WTC11 (cell line): ENCODE measurements at regions not wholly inside any gene's neighbourhood (a gene's known extent, or its start where the extent isn't known, plus 50 kb on each side); places are given as distances from the start of the nearest gene placed in this dataset.

Experiments used
- MLX ChIP-seq: sonication (generic); formaldehyde crosslinking; IDR thresholded peaks from 2 replicates; pipeline ENCODE4 v1.8.1; 2023; ENCODE audit warnings: mild to moderate bottlenecking, missing genetic modification reagents, moderate library complexity
- NFE2L1 ChIP-seq: sonication (generic); formaldehyde crosslinking; IDR thresholded peaks from 2 replicates; pipeline ENCODE4 v1.8.1; 2023; ENCODE audit warnings: missing genetic modification reagents
- NR1H2 ChIP-seq: sonication (generic); formaldehyde crosslinking; IDR thresholded peaks from 2 replicates; pipeline ENCODE4 v1.9.0; 2021; ENCODE audit warnings: mild to moderate bottlenecking, moderate library complexity, missing genetic modification reagents
- SP1 ChIP-seq: sonication (generic); formaldehyde crosslinking; conservative IDR thresholded peaks from 2 replicates; pipeline ENCODE4 v1.8.1; 2022; ENCODE audit warnings: missing genetic modification reagents
- TEAD1 ChIP-seq: sonication (generic); formaldehyde crosslinking; IDR thresholded peaks from 2 replicates; pipeline ENCODE4 v1.8.0; 2022; ENCODE audit warnings: mild to moderate bottlenecking, missing genetic modification reagents
- TF ChIP-seq, protein P1 (sequence below): sonication (generic); formaldehyde crosslinking; IDR thresholded peaks from 2 replicates; pipeline ENCODE4 v1.8.1; 2022; ENCODE audit warnings: mild to moderate bottlenecking, missing genetic modification reagents, moderate library complexity, borderline replicate concordance

DNA sequence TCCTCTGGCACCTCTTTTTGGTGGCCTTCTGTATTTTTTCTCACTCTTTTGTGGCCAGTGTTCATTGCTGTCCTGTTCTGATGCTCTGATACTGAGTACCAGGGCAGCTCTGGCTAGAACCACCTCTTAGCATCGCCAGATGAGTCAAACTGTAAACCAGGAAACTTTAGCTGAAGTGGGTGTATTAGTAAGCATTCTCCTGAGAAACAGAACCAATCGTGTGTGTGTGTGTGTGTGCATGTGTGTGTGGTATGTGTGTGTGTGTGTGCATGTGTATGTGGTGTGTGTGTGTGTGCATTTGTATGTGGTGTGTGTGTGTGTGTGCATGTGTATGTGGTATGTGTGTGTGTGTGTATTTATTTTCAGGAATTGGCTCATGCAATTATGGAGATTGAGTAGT, 166.3 kb upstream of the SKOR2 start:
- TF ChIP-seq NFE2L1 (CRISPR knock-in tag): no peak
- no peak for TF ChIP-seq SP1 (CRISPR knock-in tag)
- no peak for TF ChIP-seq MLX (CRISPR knock-in tag)
- TF ChIP-seq TEAD1: no peak
- TF ChIP-seq, protein P1, sequence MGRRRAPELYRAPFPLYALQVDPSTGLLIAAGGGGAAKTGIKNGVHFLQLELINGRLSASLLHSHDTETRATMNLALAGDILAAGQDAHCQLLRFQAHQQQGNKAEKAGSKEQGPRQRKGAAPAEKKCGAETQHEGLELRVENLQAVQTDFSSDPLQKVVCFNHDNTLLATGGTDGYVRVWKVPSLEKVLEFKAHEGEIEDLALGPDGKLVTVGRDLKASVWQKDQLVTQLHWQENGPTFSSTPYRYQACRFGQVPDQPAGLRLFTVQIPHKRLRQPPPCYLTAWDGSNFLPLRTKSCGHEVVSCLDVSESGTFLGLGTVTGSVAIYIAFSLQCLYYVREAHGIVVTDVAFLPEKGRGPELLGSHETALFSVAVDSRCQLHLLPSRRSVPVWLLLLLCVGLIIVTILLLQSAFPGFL (CRISPR knock-in tag): no peak
- TF ChIP-seq NR1H2 (CRISPR knock-in tag): no peak
